GM12892 (cell line): ENCODE measurements at regions not wholly inside any gene's neighbourhood (a gene's known extent, or its start where the extent isn't known, plus 50 kb on each side); places are given as distances from the start of the nearest gene placed in this dataset.

Source experiments
- DNase-seq: peaks from one replicate; pipeline ENCODE4 v3.0.0; 2011; ENCODE audit not compliant: insufficient read length
- FAIRE-seq: peaks from 2 replicates; lab custom pipeline; 2011; peaks lifted over from hg19 to GRCh38; lab: Jason Lieb, UNC
- POLR2A ChIP-seq: IDR thresholded peaks from 2 replicates; pipeline ENCODE4 v1.6.1; 2011; ENCODE audit warnings: low read depth, low read length, control low read depth
- POLR2AphosphoS5 ChIP-seq: IDR thresholded peaks from 2 replicates; pipeline ENCODE4 v1.6.1; 2011; ENCODE audit warnings: low read depth, low read length, control low read depth
- TAF1 ChIP-seq: IDR thresholded peaks from 2 replicates; pipeline ENCODE4 v1.6.1; 2011; ENCODE audit warnings: low read depth, mild to moderate bottlenecking, control low read depth, low read length, borderline replicate concordance

DNA sequence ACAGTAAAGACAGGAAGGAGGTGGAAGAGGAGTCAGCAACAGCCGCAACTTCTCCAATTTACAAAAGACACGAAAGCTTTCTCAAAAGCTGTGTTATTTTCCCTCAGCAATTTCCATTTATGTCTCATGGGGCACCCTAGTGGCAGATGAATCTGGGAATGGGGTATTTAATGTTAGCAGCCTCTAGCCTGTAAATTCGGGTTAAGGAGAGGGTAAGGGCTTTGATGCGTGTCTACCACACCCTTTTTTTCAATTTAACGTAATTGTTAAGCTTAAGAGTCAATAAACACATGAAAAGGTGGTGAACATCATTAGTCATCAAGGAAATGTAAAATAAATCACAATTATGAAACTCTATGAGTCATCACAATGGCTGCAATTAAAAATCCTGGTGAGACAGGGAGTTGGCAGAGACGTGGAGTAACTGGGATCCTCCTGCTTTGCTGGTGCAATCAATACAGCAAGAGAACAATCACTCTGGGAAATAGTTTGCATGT, 986.4 kb downstream of the AACS start:
- FAIRE-seq (no peak), DNase-seq (no peak)
- no peak for TF ChIP-seq POLR2A
- no peak for TF ChIP-seq POLR2AphosphoS5
- TF ChIP-seq TAF1, result no peak

DNA sequence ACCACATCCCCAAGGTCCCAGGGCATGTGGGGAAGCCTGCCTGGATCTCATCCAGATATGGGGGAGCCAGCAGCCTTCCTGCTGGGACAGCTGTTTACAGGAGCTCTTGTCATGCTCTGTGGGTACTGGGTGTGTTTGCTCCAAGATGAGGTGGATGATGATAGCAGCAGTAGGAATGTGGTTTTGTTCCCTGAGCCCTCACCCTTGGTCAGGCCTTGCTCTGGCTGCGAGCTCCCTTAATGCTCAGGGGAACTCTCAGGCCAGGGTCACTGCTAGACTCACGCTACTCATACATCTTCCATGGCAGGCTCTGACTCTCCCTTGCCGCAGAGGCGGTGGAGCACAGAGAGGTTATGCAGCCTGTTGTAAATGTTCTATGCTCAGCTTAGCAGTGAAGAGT, 990.3 kb downstream of the AACS start:
- FAIRE-seq, result no peak
- no peak for DNase-seq
- no peak for TF ChIP-seq POLR2A
- TF ChIP-seq POLR2AphosphoS5, result no peak
- no peak for TF ChIP-seq TAF1

DNA sequence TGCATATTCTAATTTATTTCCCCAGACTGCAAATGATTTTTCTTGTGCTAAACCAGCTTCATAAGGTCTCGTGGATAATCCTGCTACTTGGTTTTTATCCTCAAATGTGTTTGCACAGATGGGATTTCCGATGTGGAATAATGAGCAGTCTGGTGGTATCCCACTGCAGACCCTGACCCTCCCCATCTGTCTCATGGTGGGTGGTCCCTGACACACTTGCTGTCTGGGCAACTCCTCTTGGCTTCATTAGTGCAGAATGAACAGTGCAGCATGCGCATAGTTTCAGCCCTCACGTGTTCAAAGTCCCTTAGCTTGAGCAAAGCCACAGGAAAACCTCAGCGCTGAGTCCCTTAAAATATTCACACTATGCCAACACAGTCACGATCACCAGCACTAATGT, 996.5 kb downstream of the AACS start:
- no peak for FAIRE-seq
- no peak for TF ChIP-seq TAF1
- TF ChIP-seq POLR2A, result no peak
- no peak for TF ChIP-seq POLR2AphosphoS5

DNA sequence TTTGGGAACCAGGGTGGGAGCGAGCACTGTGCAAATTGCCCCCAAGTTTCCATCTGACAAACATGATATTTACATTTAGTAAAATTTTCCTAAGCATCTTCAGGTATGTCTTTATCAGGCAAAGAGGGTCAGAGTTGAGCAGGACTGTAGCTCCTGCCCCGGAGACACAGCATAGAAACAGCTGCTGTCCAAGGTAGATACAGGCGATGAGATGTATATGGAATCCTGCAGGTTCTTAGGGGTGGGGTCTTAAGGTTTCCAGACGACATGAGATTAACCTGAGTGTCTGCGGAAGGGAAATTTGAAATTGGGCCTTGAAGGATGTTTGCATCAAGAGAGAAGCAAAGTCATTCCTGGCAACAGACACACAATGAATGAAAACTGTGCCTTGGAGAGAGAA, 998.8 kb downstream of the AACS start:
- TF ChIP-seq POLR2AphosphoS5, result no peak
- no peak for TF ChIP-seq POLR2A
- no peak for TF ChIP-seq TAF1
- FAIRE-seq (no peak), DNase-seq (no peak)

More for the DNA sequence above, 996.5 kb downstream of the AACS start:
- DNase-seq, result no peak

DNA sequence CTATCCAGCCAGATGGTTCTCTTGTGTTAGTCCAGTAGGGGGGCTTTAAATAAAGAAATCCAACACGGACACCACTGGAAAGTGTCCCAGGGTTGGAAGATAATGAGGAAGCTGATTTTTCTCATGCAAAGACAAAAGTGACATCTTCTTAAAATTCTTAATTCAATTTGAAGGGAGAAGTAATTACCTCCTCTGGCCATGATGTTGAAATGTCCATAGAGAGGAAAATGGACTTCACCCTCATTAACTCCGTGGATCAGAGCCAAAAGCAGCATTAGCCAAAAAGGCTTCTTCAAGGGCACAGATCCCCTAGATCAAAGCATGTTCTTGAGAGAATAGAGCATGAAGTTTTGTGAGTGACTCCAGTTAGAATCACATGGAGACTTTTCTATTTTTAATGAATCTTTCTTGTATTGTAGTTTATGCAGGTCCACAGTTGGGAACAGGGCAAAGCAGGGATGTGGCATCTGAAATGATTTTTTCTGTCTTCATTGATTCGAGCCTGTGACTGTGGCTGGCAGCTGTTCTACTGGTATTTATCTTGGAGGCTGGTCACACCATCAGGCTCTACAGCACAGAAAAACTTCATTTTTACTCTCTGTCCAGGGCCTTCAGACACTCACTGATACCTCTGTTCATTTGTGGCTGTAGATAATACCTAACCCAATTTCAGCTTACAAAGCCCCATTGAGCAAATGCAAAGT, 1002.5 kb downstream of the AACS start:
- TF ChIP-seq TAF1, result no peak
- no peak for TF ChIP-seq POLR2A
- no peak for TF ChIP-seq POLR2AphosphoS5
- no peak for DNase-seq

DNA sequence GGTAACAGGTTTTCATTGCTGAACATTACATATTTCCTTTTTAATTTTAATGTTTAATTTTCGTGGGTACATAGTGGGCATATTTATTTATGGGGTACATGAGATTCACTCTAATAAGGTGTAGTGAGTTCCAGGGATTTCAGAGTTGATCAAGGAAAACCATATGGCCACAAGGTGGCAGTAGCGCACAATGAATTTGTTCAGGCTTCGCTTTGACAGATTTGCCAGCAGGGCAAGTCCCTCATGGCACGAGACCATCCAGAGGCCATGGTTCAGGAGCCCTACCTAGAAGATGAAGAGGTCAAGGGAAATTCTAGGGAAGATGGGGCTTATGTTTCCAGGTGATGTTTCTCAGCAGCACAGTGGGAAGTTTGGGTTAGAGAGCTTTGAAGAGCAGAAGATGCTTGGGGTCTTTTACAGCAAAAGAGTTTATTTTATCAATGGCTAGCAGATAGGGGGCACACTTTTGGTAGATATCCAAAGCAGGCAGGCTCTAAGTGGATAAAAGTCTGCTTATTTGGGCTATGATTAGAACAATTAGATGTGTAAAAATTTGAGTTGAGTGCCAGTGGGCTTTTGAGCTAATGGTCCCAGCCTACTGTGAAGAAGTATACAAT, 1004.4 kb downstream of the AACS start:
- DNase-seq, result no peak
- TF ChIP-seq POLR2A (no peak), POLR2AphosphoS5 (no peak), TAF1 (no peak)
- FAIRE-seq, result peak; percentile 81

More for the DNA sequence above, 1002.5 kb downstream of the AACS start:
- no peak for FAIRE-seq

DNA sequence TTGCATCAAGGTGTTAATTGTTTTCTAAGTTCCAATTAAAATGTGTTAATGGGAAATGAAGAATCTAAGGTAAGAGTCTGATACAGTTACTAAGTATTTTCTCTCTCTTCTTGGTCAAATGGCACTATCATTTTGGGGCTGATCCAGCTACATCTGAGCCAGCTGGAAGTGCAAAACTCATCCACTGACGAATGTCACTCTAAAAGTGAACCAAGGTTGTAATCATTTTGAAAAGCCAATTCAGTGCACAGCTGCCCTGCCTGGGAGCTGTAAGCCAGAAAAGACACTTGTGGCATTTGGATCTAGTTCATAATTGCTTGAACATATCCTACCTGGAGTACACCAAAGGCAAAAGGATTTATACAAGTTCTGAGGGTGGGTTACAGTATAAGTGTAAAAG, 1011.3 kb downstream of the AACS start:
- no peak for DNase-seq
- TF ChIP-seq POLR2AphosphoS5 (no peak), POLR2A (no peak), TAF1 (no peak)
- FAIRE-seq, result no peak

DNA sequence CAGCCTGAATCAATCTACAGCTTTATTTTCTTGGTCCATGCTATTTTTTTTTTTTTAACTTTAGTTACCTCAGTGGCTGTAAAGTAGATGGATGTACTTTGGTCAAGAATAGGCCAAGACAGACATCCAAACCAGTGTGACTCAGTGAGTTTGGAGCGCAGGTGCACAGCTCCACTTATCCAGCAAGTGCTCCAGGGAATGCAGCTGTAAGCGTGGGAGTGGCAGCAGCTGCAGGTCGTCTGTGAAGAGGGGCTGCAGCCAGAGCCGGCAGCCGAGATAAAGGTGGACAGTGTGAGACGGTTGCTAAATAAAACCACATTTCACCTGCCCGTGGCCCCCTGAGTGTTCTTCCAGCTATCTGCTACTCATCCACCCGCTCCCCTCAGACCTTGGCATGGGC, 1018.7 kb downstream of the AACS start:
- no peak for DNase-seq
- no peak for FAIRE-seq
- no peak for TF ChIP-seq TAF1
- no peak for TF ChIP-seq POLR2A
- no peak for TF ChIP-seq POLR2AphosphoS5

DNA sequence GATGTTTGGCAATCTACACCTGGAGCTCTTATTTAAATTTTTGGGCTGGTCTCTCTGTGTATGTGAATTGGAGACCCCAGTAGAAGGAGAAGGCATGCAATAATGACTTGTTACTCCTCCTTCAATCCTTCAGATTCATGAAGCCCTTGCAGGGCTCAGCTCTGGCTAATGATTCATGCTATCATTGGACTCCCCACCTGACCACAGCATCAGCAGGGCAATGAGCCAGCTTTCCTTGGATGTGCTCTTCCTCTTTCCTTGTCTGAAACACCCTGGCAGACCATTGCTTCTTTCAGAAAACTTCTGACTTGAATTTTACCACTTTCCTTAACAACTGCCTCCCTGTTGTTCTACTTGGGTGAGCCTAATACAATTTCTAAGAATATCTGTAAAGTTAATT, 1019.2 kb downstream of the AACS start:
- no peak for DNase-seq
- no peak for TF ChIP-seq TAF1
- no peak for TF ChIP-seq POLR2AphosphoS5
- TF ChIP-seq POLR2A, result no peak
- FAIRE-seq, result no peak

DNA sequence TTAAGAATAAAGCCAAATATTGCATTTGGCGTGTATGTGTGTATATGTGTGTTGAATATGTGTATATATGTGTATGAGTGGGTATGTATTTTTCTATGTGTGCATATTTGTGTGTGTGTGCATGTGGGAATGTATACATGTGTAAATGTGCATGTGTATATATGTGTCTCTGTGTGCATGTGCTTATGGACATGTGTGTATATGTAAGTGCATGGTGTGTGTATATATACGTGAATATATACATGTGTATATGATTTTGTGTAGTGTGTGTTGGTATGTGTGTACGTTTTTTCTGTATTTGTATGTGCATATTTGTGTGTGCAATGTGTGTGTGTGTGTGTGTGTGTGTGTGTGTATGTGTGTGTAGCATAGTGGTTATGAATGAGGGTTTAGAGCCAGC, 1021.0 kb downstream of the AACS start:
- no peak for FAIRE-seq
- no peak for DNase-seq
- no peak for TF ChIP-seq POLR2AphosphoS5
- TF ChIP-seq TAF1, result no peak
- TF ChIP-seq POLR2A, result no peak

DNA sequence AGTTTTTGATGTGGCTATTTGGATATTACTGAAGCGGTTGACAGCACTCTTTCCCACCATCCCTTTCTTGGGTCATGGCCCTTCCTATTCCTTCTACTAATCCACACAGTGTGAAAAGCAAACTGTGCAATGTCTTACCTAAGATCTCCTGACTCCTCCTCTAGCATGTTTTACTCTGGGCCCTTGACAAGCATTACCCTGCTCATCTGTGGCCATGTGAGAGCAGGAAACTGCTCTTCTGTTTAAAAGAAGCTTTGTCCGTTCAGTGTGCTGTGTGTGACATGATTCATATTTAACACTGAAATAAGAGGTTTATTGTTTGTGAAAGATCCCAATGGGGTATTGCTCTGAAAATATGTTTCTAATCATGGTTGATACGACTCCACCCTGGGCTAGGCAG, 1022.5 kb downstream of the AACS start:
- FAIRE-seq, result no peak

DNA sequence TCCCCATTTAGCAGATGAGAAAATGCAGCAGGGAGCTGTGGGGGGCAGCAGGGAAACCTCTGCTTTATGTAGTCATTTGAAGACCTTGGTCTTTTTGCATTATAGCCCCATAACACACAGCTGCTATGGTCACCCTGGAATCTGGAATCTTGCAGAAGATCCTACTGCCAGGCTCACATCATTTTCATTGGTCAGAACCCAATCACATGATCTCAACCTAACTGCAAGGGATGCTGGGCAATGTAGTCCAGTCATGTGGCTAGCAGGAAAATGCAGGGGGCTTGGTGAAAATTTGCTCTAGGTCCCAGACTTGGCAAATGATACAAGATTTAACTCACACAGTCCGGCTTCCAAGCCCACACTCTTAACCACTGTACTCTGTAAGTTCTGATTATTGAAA, 1028.7 kb downstream of the AACS start:
- DNase-seq (no peak), FAIRE-seq (no peak)
- TF ChIP-seq POLR2A (no peak), POLR2AphosphoS5 (no peak), TAF1 (no peak)

More for the DNA sequence above, 1022.5 kb downstream of the AACS start:
- DNase-seq, result no peak
- TF ChIP-seq POLR2A (no peak), POLR2AphosphoS5 (no peak), TAF1 (no peak)
